ENCODE measurements at regions not wholly inside any gene's neighbourhood (a gene's known extent, or its start where the extent isn't known, plus 50 kb on each side); places are given as distances from the start of the nearest gene placed in this dataset.

DNA sequence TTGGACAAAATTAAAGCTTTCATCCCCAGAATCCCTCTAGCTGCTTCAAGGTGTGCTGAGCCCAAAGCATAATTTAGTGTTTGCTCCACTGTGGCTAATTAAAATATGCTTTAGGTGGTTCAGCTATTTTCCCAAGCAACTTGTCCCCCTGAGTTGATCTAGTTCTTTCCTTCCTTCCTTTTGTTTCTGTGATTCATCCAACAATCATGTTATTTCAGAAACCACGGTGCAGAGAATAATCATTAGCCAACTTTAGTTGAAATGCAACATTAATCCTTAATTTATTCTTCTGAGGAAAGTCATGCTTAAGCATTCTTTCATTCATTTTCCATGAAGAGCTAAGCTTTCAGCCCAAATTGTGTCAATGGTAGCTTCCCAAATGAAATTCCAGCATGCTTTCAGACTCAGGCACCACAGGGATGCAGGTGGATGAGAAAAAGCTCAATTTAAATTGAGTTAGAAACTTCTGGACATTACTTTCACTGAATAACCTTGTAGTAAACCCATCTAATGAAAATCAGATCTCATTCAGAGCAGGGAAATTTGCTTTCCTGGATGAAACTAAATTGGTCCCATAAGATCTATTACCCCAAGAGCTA, 209.0 kb upstream of the NT5E start:
- Mint-ChIP-seq H3K9me3 (no peaks in the 10 kb centered on the region), H3K27ac (no peak overlapping the region), H3K36me3 (no peaks in the 10 kb centered on the region), H3K27me3 (ENCODE audit: low read depth) (no peaks in the 10 kb centered on the region), H3K4me1 (0 out of 2 replicates have a peak, but pooled peaks cover 7% of the 10 kb centered on the region), H3K4me3 (no peak overlapping the region)
- TF ChIP-seq ATF1 (CRISPR knock-in tag; IDR thresholded peaks at IDR 0.05) (no peak), TEAD4 (CRISPR knock-in tag; IDR thresholded peaks at IDR 0.05) (no peak), MLX (CRISPR knock-in tag; IDR thresholded peaks at IDR 0.05) (no peak), ZNF219 (CRISPR knock-in tag; IDR thresholded peaks at IDR 0.05; ENCODE audit: borderline replicate concordance) (no peak), ZBTB21 (CRISPR knock-in tag; IDR thresholded peaks at IDR 0.05; ENCODE audit: borderline replicate concordance) (no peak), NR2C2 (CRISPR knock-in tag; IDR thresholded peaks at IDR 0.05) (no peak), GTF2I (CRISPR knock-in tag; conservative IDR thresholded peaks at IDR 0.05) (no peak), SP1 (CRISPR knock-in tag; conservative IDR thresholded peaks at IDR 0.05) (no peak)
- TF ChIP-seq, protein P1, sequence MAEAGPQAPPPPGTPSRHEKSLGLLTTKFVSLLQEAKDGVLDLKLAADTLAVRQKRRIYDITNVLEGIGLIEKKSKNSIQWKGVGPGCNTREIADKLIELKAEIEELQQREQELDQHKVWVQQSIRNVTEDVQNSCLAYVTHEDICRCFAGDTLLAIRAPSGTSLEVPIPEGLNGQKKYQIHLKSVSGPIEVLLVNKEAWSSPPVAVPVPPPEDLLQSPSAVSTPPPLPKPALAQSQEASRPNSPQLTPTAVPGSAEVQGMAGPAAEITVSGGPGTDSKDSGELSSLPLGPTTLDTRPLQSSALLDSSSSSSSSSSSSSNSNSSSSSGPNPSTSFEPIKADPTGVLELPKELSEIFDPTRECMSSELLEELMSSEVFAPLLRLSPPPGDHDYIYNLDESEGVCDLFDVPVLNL (CRISPR knock-in tag; IDR thresholded peaks at IDR 0.05; ENCODE audit: borderline replicate concordance, low read depth) = no peak
- TF ChIP-seq, protein P2, sequence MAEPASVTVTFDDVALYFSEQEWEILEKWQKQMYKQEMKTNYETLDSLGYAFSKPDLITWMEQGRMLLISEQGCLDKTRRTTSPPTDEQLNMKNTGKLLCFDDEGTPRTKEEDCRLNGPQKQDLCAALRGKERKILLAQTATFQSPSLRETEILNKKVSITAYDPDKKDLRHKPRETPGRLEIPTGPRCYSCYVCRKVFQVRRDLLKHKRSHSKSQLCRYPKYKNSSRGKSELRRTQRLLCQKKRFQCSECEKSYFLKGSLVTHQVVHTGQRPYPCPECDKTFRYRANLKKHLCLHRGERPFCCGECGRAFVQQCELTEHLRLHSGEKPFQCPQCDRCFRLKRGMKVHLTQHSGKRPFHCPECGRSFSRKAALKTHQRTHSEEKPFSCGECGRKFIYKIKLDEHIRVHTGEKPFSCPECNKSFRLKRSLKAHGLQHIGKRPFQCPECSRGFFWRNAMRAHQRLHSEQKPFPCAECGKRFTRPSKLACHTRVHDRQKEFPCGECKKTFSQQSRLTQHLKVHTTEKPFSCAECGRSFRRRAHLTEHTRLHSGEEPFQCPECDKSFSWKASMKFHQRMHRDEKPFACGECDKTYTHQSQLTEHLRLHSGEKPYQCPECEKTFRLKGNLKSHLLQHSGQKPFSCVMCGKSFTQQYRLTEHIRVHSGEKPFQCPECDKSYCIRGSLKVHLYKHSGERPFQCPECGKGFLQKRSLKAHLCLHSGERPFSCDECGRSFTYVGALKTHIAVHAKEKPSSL (CRISPR knock-in tag; conservative IDR thresholded peaks at IDR 0.05) = no peak
- TF ChIP-seq, protein P3, sequence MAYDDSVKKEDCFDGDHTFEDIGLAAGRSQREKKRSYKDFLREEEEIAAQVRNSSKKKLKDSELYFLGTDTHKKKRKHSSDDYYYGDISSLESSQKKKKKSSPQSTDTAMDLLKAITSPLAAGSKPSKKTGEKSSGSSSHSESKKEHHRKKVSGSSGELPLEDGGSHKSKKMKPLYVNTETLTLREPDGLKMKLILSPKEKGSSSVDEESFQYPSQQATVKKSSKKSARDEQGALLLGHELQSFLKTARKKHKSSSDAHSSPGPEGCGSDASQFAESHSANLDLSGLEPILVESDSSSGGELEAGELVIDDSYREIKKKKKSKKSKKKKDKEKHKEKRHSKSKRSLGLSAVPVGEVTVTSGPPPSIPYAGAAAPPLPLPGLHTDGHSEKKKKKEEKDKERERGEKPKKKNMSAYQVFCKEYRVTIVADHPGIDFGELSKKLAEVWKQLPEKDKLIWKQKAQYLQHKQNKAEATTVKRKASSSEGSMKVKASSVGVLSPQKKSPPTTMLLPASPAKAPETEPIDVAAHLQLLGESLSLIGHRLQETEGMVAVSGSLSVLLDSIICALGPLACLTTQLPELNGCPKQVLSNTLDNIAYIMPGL (CRISPR knock-in tag; IDR thresholded peaks at IDR 0.05) = no peak
- TF ChIP-seq, protein P4, sequence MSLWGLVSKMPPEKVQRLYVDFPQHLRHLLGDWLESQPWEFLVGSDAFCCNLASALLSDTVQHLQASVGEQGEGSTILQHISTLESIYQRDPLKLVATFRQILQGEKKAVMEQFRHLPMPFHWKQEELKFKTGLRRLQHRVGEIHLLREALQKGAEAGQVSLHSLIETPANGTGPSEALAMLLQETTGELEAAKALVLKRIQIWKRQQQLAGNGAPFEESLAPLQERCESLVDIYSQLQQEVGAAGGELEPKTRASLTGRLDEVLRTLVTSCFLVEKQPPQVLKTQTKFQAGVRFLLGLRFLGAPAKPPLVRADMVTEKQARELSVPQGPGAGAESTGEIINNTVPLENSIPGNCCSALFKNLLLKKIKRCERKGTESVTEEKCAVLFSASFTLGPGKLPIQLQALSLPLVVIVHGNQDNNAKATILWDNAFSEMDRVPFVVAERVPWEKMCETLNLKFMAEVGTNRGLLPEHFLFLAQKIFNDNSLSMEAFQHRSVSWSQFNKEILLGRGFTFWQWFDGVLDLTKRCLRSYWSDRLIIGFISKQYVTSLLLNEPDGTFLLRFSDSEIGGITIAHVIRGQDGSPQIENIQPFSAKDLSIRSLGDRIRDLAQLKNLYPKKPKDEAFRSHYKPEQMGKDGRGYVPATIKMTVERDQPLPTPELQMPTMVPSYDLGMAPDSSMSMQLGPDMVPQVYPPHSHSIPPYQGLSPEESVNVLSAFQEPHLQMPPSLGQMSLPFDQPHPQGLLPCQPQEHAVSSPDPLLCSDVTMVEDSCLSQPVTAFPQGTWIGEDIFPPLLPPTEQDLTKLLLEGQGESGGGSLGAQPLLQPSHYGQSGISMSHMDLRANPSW (CRISPR knock-in tag; conservative IDR thresholded peaks at IDR 0.05; ENCODE audit: low read depth) = no peak
- POLR2A ChIA-PET = no interaction called here
- no peak for DNase-seq (ENCODE audit: low spot score)
- ATAC-seq = no peak
- CTCF ChIA-PET = no interaction called here

GRCh38 chr6:85237478-85237877, 212.4 kb upstream of the NT5E start:
- no peak for DNase-seq (ENCODE audit: low spot score)
- Mint-ChIP-seq H3K27me3 (ENCODE audit: low read depth) (no peaks in the 10 kb centered on the region), H3K4me3 (no peak overlapping the region), H3K4me1 (0 out of 2 replicates have a peak, but pooled peaks cover 7% of the 10 kb centered on the region), H3K27ac (no peak overlapping the region; the same call in 1 of the 2 replicates), H3K9me3 (no peaks in the 10 kb centered on the region), H3K36me3 (no peaks in the 10 kb centered on the region)
- no peak for ATAC-seq
- CTCF ChIA-PET = no interaction called here
- POLR2A ChIA-PET = no interaction called here
- TF ChIP-seq ZNF121 (CRISPR knock-in tag; IDR thresholded peaks at IDR 0.05) (no peak), ZNF423 (CRISPR knock-in tag; IDR thresholded peaks at IDR 0.05) (no peak), SMAD4 (CRISPR knock-in tag; IDR thresholded peaks at IDR 0.05) (no peak), RORB (CRISPR knock-in tag; IDR thresholded peaks at IDR 0.05) (no peak), ARID4B (CRISPR knock-in tag; IDR thresholded peaks at IDR 0.05; ENCODE audit: borderline replicate concordance) (no peak), ZNF396 (CRISPR knock-in tag; IDR thresholded peaks at IDR 0.05; ENCODE audit: borderline replicate concordance) (no peak), ETV6 (CRISPR knock-in tag; IDR thresholded peaks at IDR 0.05) (no peak)
- TF ChIP-seq, protein P4 (CRISPR knock-in tag; conservative IDR thresholded peaks at IDR 0.05; ENCODE audit: low read depth) = no peak

Data from WTC11 (cell line).